Endothelial cell (in vitro differentiated cells): ENCODE measurements at regions not wholly inside any gene's neighbourhood (a gene's known extent, or its start where the extent isn't known, plus 50 kb on each side); places are given as distances from the start of the nearest gene placed in this dataset.
"Not testable (repeated sequence)": the region's sequence is repeated elsewhere in the genome, so short reads cannot be mapped to it uniquely, and the experiment has no call there.

Experiments
- DNase-seq: peaks from one replicate; pipeline ENCODE4 v3.0.0; 2021; ENCODE audit warnings: low spot score
- H3K27ac Mint-ChIP-seq: one replicate; pipeline ENCODE4 v1.8.0; 2021; ENCODE audit warnings: mixed read lengths, inconsistent platforms; ENCODE audit not compliant: unreplicated experiment
- H3K27me3 Mint-ChIP-seq: one replicate; pipeline ENCODE4 v1.8.0; 2021; ENCODE audit warnings: mild to moderate bottlenecking, moderate library complexity, mixed read lengths, inconsistent platforms; ENCODE audit not compliant: unreplicated experiment
- H3K36me3 Mint-ChIP-seq: one replicate; pipeline ENCODE4 v1.8.0; 2021; ENCODE audit warnings: mild to moderate bottlenecking, low read depth, mixed read lengths, inconsistent platforms; ENCODE audit not compliant: unreplicated experiment
- H3K4me1 Mint-ChIP-seq: one replicate; pipeline ENCODE4 v1.8.0; 2021; ENCODE audit warnings: mild to moderate bottlenecking, mixed read lengths, inconsistent platforms; ENCODE audit not compliant: unreplicated experiment
- H3K4me3 Mint-ChIP-seq: one replicate; pipeline ENCODE4 v1.8.0; 2021; ENCODE audit warnings: mild to moderate bottlenecking, mixed read lengths, inconsistent platforms; ENCODE audit not compliant: unreplicated experiment
- H3K9me3 Mint-ChIP-seq: one replicate; pipeline ENCODE4 v1.8.0; 2021; ENCODE audit warnings: mixed read lengths, inconsistent platforms; ENCODE audit not compliant: unreplicated experiment
- TF ChIP-seq, protein P1 (sequence below): fragments of 200-600 bp; sonication (generic); IDR thresholded peaks from one replicate; pipeline ENCODE4 v1.5.0; 2021; ENCODE audit warnings: antibody characterized with exemption; ENCODE audit not compliant: unreplicated experiment

- not testable (repeated sequence) for H3K27ac Mint-ChIP-seq, H3K36me3 Mint-ChIP-seq, H3K27me3 Mint-ChIP-seq, H3K4me3 Mint-ChIP-seq, H3K4me1 Mint-ChIP-seq, DNase-seq, H3K9me3 Mint-ChIP-seq
Measured at GRCh38 chr15:77936567-77936966, 140.9 kb downstream of the TBC1D2B start.

DNA sequence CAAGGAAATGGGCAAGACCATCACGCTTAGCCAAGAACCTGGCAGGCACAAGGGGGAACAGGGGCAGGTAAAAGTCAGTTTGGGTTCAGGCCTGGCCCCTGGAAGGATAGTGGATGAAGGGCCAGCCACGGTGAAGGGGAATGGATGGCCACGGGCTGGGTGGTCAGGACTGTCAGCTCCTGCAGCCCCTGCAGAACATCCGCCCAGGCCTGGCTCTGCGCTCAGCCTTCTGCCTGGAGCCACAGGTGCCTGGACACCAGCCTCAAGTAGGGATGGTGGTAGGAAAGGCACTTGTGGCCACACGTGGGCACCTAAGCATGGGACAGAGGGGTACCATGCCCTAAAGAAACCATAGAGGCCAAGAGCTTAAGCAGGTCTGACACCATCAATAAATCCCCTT lies 143.0 kb downstream of the TBC1D2B start:
- H3K9me3 Mint-ChIP-seq, H3K27ac Mint-ChIP-seq, DNase-seq, H3K27me3 Mint-ChIP-seq, H3K4me3 Mint-ChIP-seq, H3K4me1 Mint-ChIP-seq, H3K36me3 Mint-ChIP-seq: not testable (repeated sequence)

DNA sequence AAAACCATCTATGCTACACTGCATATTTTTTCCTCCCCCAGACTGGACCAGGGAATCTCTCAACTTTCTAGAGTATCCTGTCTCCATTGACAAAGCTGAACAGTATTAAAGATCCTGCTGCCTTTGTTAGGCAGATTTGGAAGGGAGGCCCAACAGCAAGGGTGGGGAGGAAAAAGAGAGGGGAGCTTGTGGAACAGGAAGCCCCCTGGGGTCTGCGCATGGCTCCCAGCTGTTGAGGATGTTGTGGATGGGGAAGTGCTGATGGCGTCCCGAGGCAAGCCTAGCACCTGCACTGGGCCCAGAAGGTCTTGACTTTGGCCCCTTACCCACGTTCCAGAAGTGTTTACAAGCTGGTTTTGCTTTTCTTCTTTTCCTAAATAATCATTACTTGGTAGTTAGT lies 146.6 kb downstream of the TBC1D2B start:
- H3K4me3 Mint-ChIP-seq, H3K9me3 Mint-ChIP-seq, H3K36me3 Mint-ChIP-seq, H3K4me1 Mint-ChIP-seq, H3K27me3 Mint-ChIP-seq, DNase-seq, H3K27ac Mint-ChIP-seq: not testable (repeated sequence)

- not testable (repeated sequence) for H3K27ac Mint-ChIP-seq
Measured at GRCh38 chr15:77930490-77930889, 147.0 kb downstream of the TBC1D2B start.

GRCh38 chr15:77926789-77927188 lies 150.7 kb downstream of the TBC1D2B start:
- not testable (repeated sequence) for DNase-seq, H3K4me3 Mint-ChIP-seq, H3K27ac Mint-ChIP-seq, H3K27me3 Mint-ChIP-seq, H3K9me3 Mint-ChIP-seq, H3K4me1 Mint-ChIP-seq, H3K36me3 Mint-ChIP-seq

More at GRCh38 chr15:77930490-77930889, 147.0 kb downstream of the TBC1D2B start:
- not testable (repeated sequence) for DNase-seq, H3K4me3 Mint-ChIP-seq, H3K4me1 Mint-ChIP-seq, H3K9me3 Mint-ChIP-seq, H3K36me3 Mint-ChIP-seq, H3K27me3 Mint-ChIP-seq

DNA sequence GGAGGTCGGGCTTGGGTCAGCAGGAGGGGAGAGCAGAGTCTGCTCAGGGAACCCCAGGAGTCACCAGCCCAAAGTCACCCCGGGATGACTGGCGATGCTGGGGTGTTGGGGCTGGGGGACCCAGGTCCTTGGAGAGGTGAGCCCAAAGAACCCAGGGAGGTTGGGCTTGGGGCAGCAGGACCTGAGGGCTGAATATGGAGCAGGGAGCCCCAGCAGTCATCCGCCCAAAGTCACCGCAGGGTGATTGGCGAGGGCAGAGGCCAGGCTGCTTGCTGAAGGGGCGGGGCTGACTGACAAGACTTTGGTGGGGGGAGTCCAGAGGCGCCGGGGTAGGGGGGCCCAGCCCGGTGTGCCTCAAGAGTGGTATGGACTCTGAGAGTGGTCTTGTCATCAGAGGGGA lies 151.2 kb downstream of the TBC1D2B start:
- not testable (repeated sequence) for H3K4me3 Mint-ChIP-seq, H3K9me3 Mint-ChIP-seq, DNase-seq, H3K27ac Mint-ChIP-seq, H3K4me1 Mint-ChIP-seq, H3K27me3 Mint-ChIP-seq, H3K36me3 Mint-ChIP-seq

GRCh38 chr15:77925101-77925500 lies 152.4 kb downstream of the TBC1D2B start:
- not testable (repeated sequence) for H3K36me3 Mint-ChIP-seq, H3K9me3 Mint-ChIP-seq, H3K4me3 Mint-ChIP-seq, H3K27ac Mint-ChIP-seq, H3K4me1 Mint-ChIP-seq, H3K27me3 Mint-ChIP-seq, DNase-seq

GRCh38 chr15:77921664-77922063 lies 155.8 kb downstream of the TBC1D2B start:
- H3K27me3 Mint-ChIP-seq = peaks cover 5% of the 10 kb centered on the region

DNA sequence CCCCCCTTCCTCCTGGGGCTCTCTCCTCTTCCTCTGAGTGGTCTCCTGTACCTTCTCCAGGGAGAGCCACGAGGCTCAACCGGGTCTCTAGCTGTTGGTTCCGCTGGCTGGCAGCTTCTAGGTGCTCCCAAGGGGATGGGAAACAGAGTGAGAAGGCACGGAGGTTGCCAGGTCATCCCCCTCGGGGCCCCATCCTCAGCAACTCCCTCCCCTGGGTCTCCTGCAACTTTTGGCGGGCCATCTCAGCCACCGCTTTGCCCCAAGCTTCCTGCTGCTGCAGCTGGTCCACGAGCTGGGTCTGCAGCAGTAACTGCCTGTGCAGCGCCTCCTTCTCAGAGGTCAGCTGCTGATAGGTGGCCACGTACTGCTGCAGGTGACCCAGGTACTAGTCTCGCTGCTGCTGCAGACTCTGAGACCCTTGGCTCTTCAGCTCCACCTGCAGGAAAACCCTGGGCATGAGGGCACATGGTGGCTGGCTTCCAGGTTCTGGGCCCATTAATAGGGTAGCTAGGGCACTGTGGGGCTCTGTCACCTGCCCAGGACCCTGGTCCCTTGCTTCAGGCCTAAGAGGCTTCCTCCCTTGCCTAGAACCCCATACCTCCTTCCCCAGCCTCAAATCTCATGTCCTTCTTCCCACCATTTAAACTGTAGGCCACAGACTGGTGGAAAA lies 160.4 kb downstream of the TBC1D2B start:
- not testable (repeated sequence) for H3K36me3 Mint-ChIP-seq, H3K9me3 Mint-ChIP-seq, DNase-seq, H3K4me3 Mint-ChIP-seq, H3K27ac Mint-ChIP-seq, H3K27me3 Mint-ChIP-seq, H3K4me1 Mint-ChIP-seq

More at GRCh38 chr15:77921664-77922063, 155.8 kb downstream of the TBC1D2B start:
- H3K4me3 Mint-ChIP-seq = no peak overlapping the region
- no peak for DNase-seq
- no peaks in the 10 kb centered on the region for H3K9me3 Mint-ChIP-seq
- H3K4me1 Mint-ChIP-seq = peaks cover 3% of the 10 kb centered on the region
- TF ChIP-seq, protein P1, sequence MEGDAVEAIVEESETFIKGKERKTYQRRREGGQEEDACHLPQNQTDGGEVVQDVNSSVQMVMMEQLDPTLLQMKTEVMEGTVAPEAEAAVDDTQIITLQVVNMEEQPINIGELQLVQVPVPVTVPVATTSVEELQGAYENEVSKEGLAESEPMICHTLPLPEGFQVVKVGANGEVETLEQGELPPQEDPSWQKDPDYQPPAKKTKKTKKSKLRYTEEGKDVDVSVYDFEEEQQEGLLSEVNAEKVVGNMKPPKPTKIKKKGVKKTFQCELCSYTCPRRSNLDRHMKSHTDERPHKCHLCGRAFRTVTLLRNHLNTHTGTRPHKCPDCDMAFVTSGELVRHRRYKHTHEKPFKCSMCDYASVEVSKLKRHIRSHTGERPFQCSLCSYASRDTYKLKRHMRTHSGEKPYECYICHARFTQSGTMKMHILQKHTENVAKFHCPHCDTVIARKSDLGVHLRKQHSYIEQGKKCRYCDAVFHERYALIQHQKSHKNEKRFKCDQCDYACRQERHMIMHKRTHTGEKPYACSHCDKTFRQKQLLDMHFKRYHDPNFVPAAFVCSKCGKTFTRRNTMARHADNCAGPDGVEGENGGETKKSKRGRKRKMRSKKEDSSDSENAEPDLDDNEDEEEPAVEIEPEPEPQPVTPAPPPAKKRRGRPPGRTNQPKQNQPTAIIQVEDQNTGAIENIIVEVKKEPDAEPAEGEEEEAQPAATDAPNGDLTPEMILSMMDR = no peak
- H3K27ac Mint-ChIP-seq = no peak overlapping the region
- H3K36me3 Mint-ChIP-seq = no peaks in the 10 kb centered on the region

- H3K4me3 Mint-ChIP-seq, DNase-seq: not testable (repeated sequence)
Measured at GRCh38 chr15:77915961-77916330, 161.6 kb downstream of the TBC1D2B start.

More at GRCh38 chr15:77915961-77916330, 161.6 kb downstream of the TBC1D2B start:
- not testable (repeated sequence) for H3K9me3 Mint-ChIP-seq, H3K36me3 Mint-ChIP-seq, H3K27ac Mint-ChIP-seq, H3K27me3 Mint-ChIP-seq, H3K4me1 Mint-ChIP-seq
